ENCODE measurements at regions not wholly inside any gene's neighbourhood (a gene's known extent, or its start where the extent isn't known, plus 50 kb on each side); places are given as distances from the start of the nearest gene placed in this dataset.
"Not testable (repeated sequence)": the region's sequence is repeated elsewhere in the genome, so short reads cannot be mapped to it uniquely, and the experiment has no call there.

GRCh38 chr10:23493711-23494110, 54.8 kb downstream of the OTUD1 start:
- DNase-seq (ENCODE audit: low read depth) = no peak

- DNase-seq (ENCODE audit: low read depth) = no peak
Observed at GRCh38 chr10:23496727-23497126, 57.9 kb downstream of the OTUD1 start.

- no peak for DNase-seq (ENCODE audit: low read depth)
Observed at GRCh38 chr10:23499372-23500132, 60.7 kb downstream of the OTUD1 start.

GRCh38 chr10:23505797-23506465, 67.1 kb downstream of the OTUD1 start:
- DNase-seq (ENCODE audit: low read depth) = no peak

GRCh38 chr10:23512355-23513058, 73.6 kb downstream of the OTUD1 start:
- no peak for DNase-seq (ENCODE audit: low read depth)

- not testable (repeated sequence) for DNase-seq (ENCODE audit: low read depth)
Observed at GRCh38 chr10:23513621-23514020, 74.7 kb downstream of the OTUD1 start.

- no peak for DNase-seq (ENCODE audit: low read depth)
Observed at GRCh38 chr10:23514321-23514720, 75.4 kb downstream of the OTUD1 start.

- DNase-seq (ENCODE audit: low read depth) = no peak
Observed at GRCh38 chr10:23516530-23516929, 77.7 kb downstream of the OTUD1 start.

- no peak for DNase-seq (ENCODE audit: low read depth)
Observed at GRCh38 chr10:23517155-23517554, 78.3 kb downstream of the OTUD1 start.

GRCh38 chr10:23521735-23522134, 82.9 kb downstream of the OTUD1 start:
- no peak for DNase-seq (ENCODE audit: low read depth)

GRCh38 chr10:23522345-23522744, 83.5 kb downstream of the OTUD1 start:
- DNase-seq (ENCODE audit: low read depth) = no peak

GRCh38 chr10:23523251-23523650, 84.4 kb downstream of the OTUD1 start:
- DNase-seq (ENCODE audit: low read depth) = no peak

GRCh38 chr10:23525406-23525805, 86.5 kb downstream of the OTUD1 start:
- DNase-seq (ENCODE audit: low read depth) = no peak

GRCh38 chr10:23528419-23528818, 89.5 kb downstream of the OTUD1 start:
- no peak for DNase-seq (ENCODE audit: low read depth)

GRCh38 chr10:23529625-23530024, 90.8 kb downstream of the OTUD1 start:
- no peak for DNase-seq (ENCODE audit: low read depth)

GRCh38 chr10:23530079-23530478, 91.2 kb downstream of the OTUD1 start:
- DNase-seq (ENCODE audit: low read depth) = no peak

- DNase-seq (ENCODE audit: low read depth) = no peak
Observed at GRCh38 chr10:23533212-23533611, 94.3 kb downstream of the OTUD1 start.

GRCh38 chr10:23534326-23534725, 95.5 kb downstream of the OTUD1 start:
- DNase-seq (ENCODE audit: low read depth) = no peak

GRCh38 chr10:23534761-23535160, 95.9 kb downstream of the OTUD1 start:
- no peak for DNase-seq (ENCODE audit: low read depth)

- DNase-seq (ENCODE audit: low read depth) = no peak
Observed at GRCh38 chr10:23535381-23535780, 96.5 kb downstream of the OTUD1 start.

- no peak for DNase-seq (ENCODE audit: low read depth)
Observed at GRCh38 chr10:23538968-23539367, 100.1 kb downstream of the OTUD1 start.

GRCh38 chr10:23540401-23541030, 101.6 kb downstream of the OTUD1 start:
- no peak for DNase-seq (ENCODE audit: low read depth)

Data from T-helper 22 cell (primary cell).